HG03135 (cell line): ENCODE measurements at regions not wholly inside any gene's neighbourhood (a gene's known extent, or its start where the extent isn't known, plus 50 kb on each side); places are given as distances from the start of the nearest gene placed in this dataset.

Source experiments
- ATAC-seq: cut with Tn5 transposase; IDR thresholded peaks from one replicate; pipeline ENCODE4 v1.9.1; 2021; ENCODE audit warnings: mild to moderate bottlenecking, moderate library complexity; ENCODE audit not compliant: unreplicated experiment

- no peak for ATAC-seq
These were observed 951.4 kb downstream of the VRK1 start for GRCh38 chr14:97748616-97749015.

- ATAC-seq, result no peak
These were observed 960.3 kb downstream of the VRK1 start for GRCh38 chr14:97757491-97757890.

- ATAC-seq, result no peak
These were observed 962.9 kb downstream of the VRK1 start for GRCh38 chr14:97760050-97760449.

GRCh38 chr14:97762386-97762785, 965.2 kb downstream of the VRK1 start:
- no peak for ATAC-seq

GRCh38 chr14:97771340-97772045, 974.3 kb downstream of the VRK1 start:
- ATAC-seq, result no peak

GRCh38 chr14:97773598-97773997, 976.4 kb downstream of the VRK1 start:
- ATAC-seq, result no peak

GRCh38 chr14:97776890-97777558, 979.8 kb downstream of the VRK1 start:
- ATAC-seq, result no peak

- no peak for ATAC-seq
These were observed 980.6 kb downstream of the VRK1 start for GRCh38 chr14:97777622-97778355.

GRCh38 chr14:97779140-97779539, 982.0 kb downstream of the VRK1 start:
- ATAC-seq, result no peak

- no peak for ATAC-seq
These were observed 983.6 kb downstream of the VRK1 start for GRCh38 chr14:97780804-97781203.

GRCh38 chr14:97781961-97782360, 984.8 kb downstream of the VRK1 start:
- ATAC-seq, result no peak

- no peak for ATAC-seq
These were observed 985.8 kb downstream of the VRK1 start for GRCh38 chr14:97782871-97783414.

GRCh38 chr14:97785495-97785894, 988.3 kb downstream of the VRK1 start:
- ATAC-seq, result no peak

GRCh38 chr14:97788364-97788763, 991.2 kb downstream of the VRK1 start:
- ATAC-seq, result no peak

- ATAC-seq, result no peak
These were observed 991.8 kb downstream of the VRK1 start for GRCh38 chr14:97788846-97789526.

GRCh38 chr14:97791072-97791471, 993.9 kb downstream of the VRK1 start:
- no peak for ATAC-seq

GRCh38 chr14:97791906-97792305, 994.7 kb downstream of the VRK1 start:
- no peak for ATAC-seq

- ATAC-seq, result no peak
These were observed 999.3 kb downstream of the VRK1 start for GRCh38 chr14:97796511-97796910.

GRCh38 chr14:97798176-97798575, 1001.0 kb downstream of the VRK1 start:
- no peak for ATAC-seq

GRCh38 chr14:97802430-97803373, 1005.5 kb downstream of the VRK1 start:
- no peak for ATAC-seq
